AG04450 (cell line): ENCODE measurements at regions not wholly inside any gene's neighbourhood (a gene's known extent, or its start where the extent isn't known, plus 50 kb on each side); places are given as distances from the start of the nearest gene placed in this dataset.

Experiments used
- CTCF ChIA-PET: fragments of 300-600, 350-600 bp; formaldehyde crosslinking; extraction: SDS; loops from one replicate; lab custom pipeline; 2022; ENCODE audit warnings: antibody characterized with exemption, inconsistent platforms; lab: Charles Lee
- POLR2A ChIA-PET: fragments of 350-600 bp; formaldehyde crosslinking; extraction: SDS; loops from one replicate; lab custom pipeline; 2021; ENCODE audit warnings: antibody characterized with exemption, inconsistent platforms; lab: Yijun Ruan, JAX
- DNase-seq: peaks from one replicate; pipeline ENCODE4 v3.0.0-alpha.2; 2011; ENCODE audit warnings: low read depth, low spot score
- H3K27ac ChIP-seq: one replicate; pipeline ENCODE4 v1.5.1; 2012; ENCODE audit warnings: low read depth, low read length, control low read depth
- H3K27me3 ChIP-seq: one replicate; pipeline ENCODE4 v1.6.0; 2012; ENCODE audit warnings: low read length; ENCODE audit not compliant: control insufficient read depth, insufficient read depth
- H3K4me3 ChIP-seq: 2 replicates; pipeline ENCODE4 v1.5.1; 2011; ENCODE audit warnings: mild to moderate bottlenecking, low read depth, low read length, control low read depth
- H3K9me3 ChIP-seq: 2 replicates; pipeline ENCODE4 v1.5.1; 2012; ENCODE audit warnings: low read length; ENCODE audit not compliant: control insufficient read depth, insufficient read depth
- TF ChIP-seq, protein P1 (sequence below): IDR thresholded peaks from 2 replicates; pipeline ENCODE4 v1.5.1; 2011; ENCODE audit warnings: low read depth, low read length, control low read depth, inconsistent platforms

DNA sequence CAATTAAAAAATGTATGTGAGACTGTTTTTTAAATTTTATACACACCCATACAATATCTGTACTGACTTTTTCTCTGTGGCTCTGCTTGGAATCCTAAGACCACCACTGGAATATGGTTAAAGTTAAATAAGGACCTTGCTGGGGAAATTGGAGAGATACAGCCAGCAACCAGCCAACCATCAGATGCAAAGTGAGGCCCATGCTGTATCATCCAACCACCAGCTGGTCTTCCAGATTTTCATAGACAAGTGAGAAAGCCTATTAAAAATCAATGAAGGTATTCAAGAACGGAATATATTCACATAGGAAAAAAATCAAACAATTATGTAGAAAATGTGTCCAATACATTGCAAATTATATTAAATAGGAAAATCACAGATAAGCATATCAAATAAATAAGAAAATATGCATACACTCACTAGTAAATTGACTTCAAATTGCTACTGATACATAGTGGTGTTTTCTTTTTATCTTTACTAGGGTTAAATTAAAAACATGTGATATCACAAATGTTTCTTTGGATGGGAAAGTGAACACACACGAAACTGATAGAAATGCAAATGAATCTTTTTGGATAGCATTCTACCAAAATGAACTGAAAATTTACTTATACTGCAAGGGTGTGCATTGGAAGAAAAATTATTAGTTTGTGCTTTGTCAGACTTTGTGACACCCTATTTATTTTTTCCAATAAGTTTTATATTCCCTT is 1486.3 kb downstream of the BRINP3 start:
- TF ChIP-seq, protein P1, sequence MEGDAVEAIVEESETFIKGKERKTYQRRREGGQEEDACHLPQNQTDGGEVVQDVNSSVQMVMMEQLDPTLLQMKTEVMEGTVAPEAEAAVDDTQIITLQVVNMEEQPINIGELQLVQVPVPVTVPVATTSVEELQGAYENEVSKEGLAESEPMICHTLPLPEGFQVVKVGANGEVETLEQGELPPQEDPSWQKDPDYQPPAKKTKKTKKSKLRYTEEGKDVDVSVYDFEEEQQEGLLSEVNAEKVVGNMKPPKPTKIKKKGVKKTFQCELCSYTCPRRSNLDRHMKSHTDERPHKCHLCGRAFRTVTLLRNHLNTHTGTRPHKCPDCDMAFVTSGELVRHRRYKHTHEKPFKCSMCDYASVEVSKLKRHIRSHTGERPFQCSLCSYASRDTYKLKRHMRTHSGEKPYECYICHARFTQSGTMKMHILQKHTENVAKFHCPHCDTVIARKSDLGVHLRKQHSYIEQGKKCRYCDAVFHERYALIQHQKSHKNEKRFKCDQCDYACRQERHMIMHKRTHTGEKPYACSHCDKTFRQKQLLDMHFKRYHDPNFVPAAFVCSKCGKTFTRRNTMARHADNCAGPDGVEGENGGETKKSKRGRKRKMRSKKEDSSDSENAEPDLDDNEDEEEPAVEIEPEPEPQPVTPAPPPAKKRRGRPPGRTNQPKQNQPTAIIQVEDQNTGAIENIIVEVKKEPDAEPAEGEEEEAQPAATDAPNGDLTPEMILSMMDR = no peak
- POLR2A ChIA-PET = no interaction called here
- DNase-seq = no peak
- H3K9me3 ChIP-seq = no peaks in the 10 kb centered on the region
- no peaks in the 10 kb centered on the region for H3K27me3 ChIP-seq
- H3K4me3 ChIP-seq = no peak overlapping the region
- no peak overlapping the region for H3K27ac ChIP-seq
- CTCF ChIA-PET = no interaction called here

DNA sequence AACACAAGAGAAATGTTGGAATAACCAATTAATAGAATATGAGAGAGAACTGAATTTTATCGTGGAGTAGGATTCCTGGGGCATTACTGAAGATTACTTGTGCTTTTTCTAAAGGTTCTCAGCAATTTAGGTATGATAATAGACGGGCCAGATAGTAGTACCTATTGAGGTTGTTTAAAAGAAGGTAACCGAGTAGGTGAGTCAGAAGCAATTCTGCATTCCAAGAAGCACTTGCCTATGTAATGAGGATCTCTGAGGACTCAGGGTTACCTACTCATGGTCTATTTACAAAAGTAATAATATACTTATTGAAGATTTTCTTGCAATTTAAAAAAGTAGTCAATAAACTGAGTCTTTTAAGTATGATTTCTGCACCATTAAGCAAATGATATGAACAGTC is 1469.8 kb downstream of the BRINP3 start:
- no peak overlapping the region for H3K27ac ChIP-seq
- POLR2A ChIA-PET = no interaction called here

DNA sequence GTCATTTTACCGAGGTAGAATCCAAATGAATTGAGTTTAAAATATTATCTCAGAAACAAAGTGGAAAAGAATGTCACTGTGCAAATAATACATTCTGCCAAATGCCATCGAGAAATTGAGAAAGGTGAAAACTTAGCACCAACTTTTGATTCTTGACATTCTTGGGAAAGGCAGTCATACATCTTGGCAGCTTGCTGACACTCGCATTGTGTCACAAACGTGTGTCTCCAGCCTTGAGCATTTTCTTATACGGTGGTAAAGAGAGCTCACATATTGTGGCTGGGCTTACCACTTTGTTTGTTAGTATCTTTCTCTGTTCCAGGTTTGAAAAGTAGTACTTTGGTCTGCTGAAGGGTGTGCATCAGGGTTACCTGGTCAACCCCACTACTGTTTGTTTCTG is 1456.1 kb downstream of the BRINP3 start:
- ChIA-PET POLR2A (no interaction called here), CTCF (no interaction called here)
- Histone ChIP-seq H3K9me3 (no peaks in the 10 kb centered on the region), H3K27ac (no peak overlapping the region), H3K4me3 (no peak overlapping the region), H3K27me3 (no peaks in the 10 kb centered on the region)
- TF ChIP-seq, protein P1 = no peak
- no peak for DNase-seq

More for the DNA sequence above, 1469.8 kb downstream of the BRINP3 start:
- TF ChIP-seq, protein P1 = no peak
- CTCF ChIA-PET = no interaction called here
- H3K9me3 ChIP-seq = no peaks in the 10 kb centered on the region
- H3K27me3 ChIP-seq = no peaks in the 10 kb centered on the region
- H3K4me3 ChIP-seq = no peak overlapping the region
- no peak for DNase-seq

DNA sequence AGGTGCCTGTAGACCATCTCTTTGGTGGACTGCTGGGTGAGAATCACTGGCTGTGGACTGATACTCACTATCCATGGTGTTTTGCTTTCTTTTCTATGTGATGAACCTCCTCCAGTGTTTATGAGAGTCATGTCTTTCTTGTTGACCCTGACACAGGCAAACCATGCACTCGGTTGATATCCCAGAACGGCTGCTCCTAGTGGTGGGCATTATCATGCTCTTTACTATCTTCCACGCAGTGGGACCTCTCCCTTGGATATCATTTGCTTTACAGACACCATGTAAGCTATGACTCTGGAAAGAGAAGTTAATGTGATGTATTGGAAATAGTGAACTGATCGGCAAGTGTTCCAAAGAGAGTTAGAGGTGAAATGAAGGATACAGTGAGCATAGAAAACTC is 1455.6 kb downstream of the BRINP3 start:
- CTCF ChIA-PET = no interaction called here
- POLR2A ChIA-PET = no interaction called here
- Histone ChIP-seq H3K4me3 (no peak overlapping the region), H3K27ac (no peak overlapping the region), H3K27me3 (no peaks in the 10 kb centered on the region), H3K9me3 (no peaks in the 10 kb centered on the region)
- DNase-seq = no peak
- TF ChIP-seq, protein P1 = no peak

DNA sequence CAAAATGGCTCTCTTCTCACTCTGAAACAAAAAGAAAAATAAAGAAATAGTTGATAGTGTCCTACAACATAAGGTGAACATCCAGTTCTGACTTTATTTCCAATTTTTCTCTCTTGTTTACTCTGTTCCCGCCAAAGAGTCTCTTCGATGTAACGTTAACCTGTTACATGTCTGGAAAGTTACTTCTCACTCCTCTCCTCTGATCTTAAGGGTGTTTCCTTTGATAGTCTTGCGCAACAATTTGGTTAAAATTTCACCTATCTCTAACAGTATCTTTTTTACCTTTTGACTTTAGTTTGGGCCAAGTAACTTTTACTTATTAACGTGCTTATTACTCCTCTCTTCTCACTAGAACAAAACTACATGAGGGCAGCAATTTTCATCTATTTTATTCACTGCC is 1450.2 kb downstream of the BRINP3 start:
- Histone ChIP-seq H3K9me3 (no peaks in the 10 kb centered on the region), H3K4me3 (no peak overlapping the region), H3K27me3 (no peaks in the 10 kb centered on the region), H3K27ac (no peak overlapping the region)
- ChIA-PET POLR2A (no interaction called here), CTCF (no interaction called here)
- DNase-seq = no peak
- TF ChIP-seq, protein P1 = no peak
